HS-27A (cell line): ENCODE measurements at regions not wholly inside any gene's neighbourhood (a gene's known extent, or its start where the extent isn't known, plus 50 kb on each side); places are given as distances from the start of the nearest gene placed in this dataset.

Source experiments
- DNase-seq: peaks from one replicate; pipeline ENCODE4 v3.0.0-alpha.2; 2012; ENCODE audit warnings: low read depth, missing footprints

GRCh38 chr6:117168296-117169063, 96.9 kb upstream of the VGLL2 start:
- DNase-seq, result no peak

GRCh38 chr6:117169064-117169665, 96.2 kb upstream of the VGLL2 start:
- DNase-seq, result peak; percentile 60

GRCh38 chr6:117169781-117170281, 95.5 kb upstream of the VGLL2 start:
- DNase-seq, result peak; percentile 76

- DNase-seq, result no peak
Measured at GRCh38 chr6:117174835-117175360, 90.5 kb upstream of the VGLL2 start.

- DNase-seq, result no peak
Measured at GRCh38 chr6:117188627-117189201, 76.6 kb upstream of the VGLL2 start.

GRCh38 chr6:117191009-117191408, 74.3 kb upstream of the VGLL2 start:
- DNase-seq, result no peak

GRCh38 chr6:117191448-117191847, 73.9 kb upstream of the VGLL2 start:
- DNase-seq, result no peak

- no peak for DNase-seq
Measured at GRCh38 chr6:117194271-117194670, 71.1 kb upstream of the VGLL2 start.

- no peak for DNase-seq
Measured at GRCh38 chr6:117194978-117195377, 70.4 kb upstream of the VGLL2 start.

- no peak for DNase-seq
Measured at GRCh38 chr6:117195728-117196127, 69.6 kb upstream of the VGLL2 start.

GRCh38 chr6:117200067-117200466, 65.3 kb upstream of the VGLL2 start:
- DNase-seq, result peak; percentile 19

- DNase-seq, result no peak
Measured at GRCh38 chr6:117204903-117205302, 60.5 kb upstream of the VGLL2 start.

- peak; percentile 72 for DNase-seq
Measured at GRCh38 chr6:117205876-117206275, 59.5 kb upstream of the VGLL2 start.

- no peak for DNase-seq
Measured at GRCh38 chr6:117206522-117206921, 58.8 kb upstream of the VGLL2 start.

GRCh38 chr6:117206944-117207687, 58.2 kb upstream of the VGLL2 start:
- DNase-seq, result peak; percentile 86

- DNase-seq, result no peak
Measured at GRCh38 chr6:117210279-117210678, 55.1 kb upstream of the VGLL2 start.

- no peak for DNase-seq
Measured at GRCh38 chr6:117215353-117216090, 49.8 kb upstream of the VGLL2 start.
